Epithelial cell of proximal tubule (primary cell): ENCODE measurements at regions not wholly inside any gene's neighbourhood (a gene's known extent, or its start where the extent isn't known, plus 50 kb on each side); places are given as distances from the start of the nearest gene placed in this dataset.

ENCODE experiments used
- DNase-seq: peaks from one replicate; pipeline ENCODE4 v3.0.0-alpha.2; 2011; ENCODE audit warnings: low read depth
- H3K4me3 ChIP-seq: 2 replicates; pipeline ENCODE4 v1.5.1; 2011; ENCODE audit warnings: low read depth, mild to moderate bottlenecking, low read length
- CTCF ChIP-seq: conservative IDR thresholded peaks from 2 replicates; pipeline ENCODE4 v1.5.1; 2012; ENCODE audit warnings: low read depth, mild to moderate bottlenecking, low read length

GRCh38 chr5:88938488-88938887, 55.5 kb upstream of the MEF2C start:
- DNase-seq, result no peak
- TF ChIP-seq CTCF, result no peak
- H3K4me3 ChIP-seq, result no peak overlapping the region

- no peak overlapping the region for H3K4me3 ChIP-seq
- TF ChIP-seq CTCF, result no peak
- no peak for DNase-seq
Observed at GRCh38 chr5:88937406-88937805, 54.4 kb upstream of the MEF2C start.

GRCh38 chr5:88934439-88934838, 51.5 kb upstream of the MEF2C start:
- TF ChIP-seq CTCF, result no peak
- no peak for DNase-seq
- H3K4me3 ChIP-seq, result no peak overlapping the region
